CD1c-positive myeloid dendritic cell (primary cell): ENCODE measurements at regions not wholly inside any gene's neighbourhood (a gene's known extent, or its start where the extent isn't known, plus 50 kb on each side); places are given as distances from the start of the nearest gene placed in this dataset.
"Not testable (repeated sequence)": the region's sequence is repeated elsewhere in the genome, so short reads cannot be mapped to it uniquely, and the experiment has no call there.

Experiments used
- DNase-seq: peaks from one replicate; pipeline ENCODE4 v3.0.0-alpha.2; 2016; ENCODE audit errors: extremely low spot score

- DNase-seq, result no peak
These were observed 91.7 kb upstream of the MITF start for GRCh38 chr3:69647511-69648110.

GRCh38 chr3:69647081-69647480 lies 92.2 kb upstream of the MITF start:
- no peak for DNase-seq

DNA sequence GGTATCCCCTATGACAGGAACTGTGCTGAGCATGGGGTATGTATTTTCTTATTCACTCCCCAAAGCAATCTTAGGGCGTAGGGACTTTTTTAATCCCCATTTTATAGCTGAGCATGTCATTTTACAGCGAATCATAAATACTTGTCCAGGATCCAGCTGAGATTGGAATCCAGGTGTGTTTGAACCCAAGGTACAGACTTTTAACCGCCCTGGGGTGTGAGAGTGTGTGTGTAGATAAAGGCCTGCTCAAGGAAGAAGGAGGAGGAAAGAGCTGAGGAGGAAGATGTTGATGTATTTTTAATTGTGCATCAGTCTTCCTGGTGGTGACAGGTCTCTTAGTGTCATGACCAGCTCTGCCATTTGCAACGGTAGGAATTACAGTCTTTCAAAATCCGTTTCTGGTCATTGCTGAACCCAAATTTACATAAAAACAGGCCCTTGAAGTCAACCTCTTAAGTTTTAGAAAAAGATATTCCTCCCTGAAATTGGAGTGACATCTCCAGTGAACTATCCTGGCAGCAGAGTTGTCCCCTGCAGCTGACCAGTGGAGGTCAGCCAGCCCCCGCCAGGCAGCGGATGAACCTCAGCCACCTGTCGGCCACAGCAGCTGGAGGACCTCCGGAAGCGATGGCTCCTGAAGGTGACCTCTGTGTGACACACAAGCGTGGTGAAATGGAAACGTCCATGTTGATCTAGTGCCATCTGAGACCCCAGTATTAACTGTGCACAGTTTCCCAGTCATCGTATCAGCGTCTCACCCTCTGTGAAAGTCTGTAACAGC lies 92.8 kb upstream of the MITF start:
- DNase-seq, result no peak

GRCh38 chr3:69642606-69643005 lies 96.7 kb upstream of the MITF start:
- DNase-seq, result no peak

GRCh38 chr3:69639851-69640250 lies 99.4 kb upstream of the MITF start:
- no peak for DNase-seq

- no peak for DNase-seq
These were observed 110.3 kb upstream of the MITF start for GRCh38 chr3:69628951-69629350.

DNA sequence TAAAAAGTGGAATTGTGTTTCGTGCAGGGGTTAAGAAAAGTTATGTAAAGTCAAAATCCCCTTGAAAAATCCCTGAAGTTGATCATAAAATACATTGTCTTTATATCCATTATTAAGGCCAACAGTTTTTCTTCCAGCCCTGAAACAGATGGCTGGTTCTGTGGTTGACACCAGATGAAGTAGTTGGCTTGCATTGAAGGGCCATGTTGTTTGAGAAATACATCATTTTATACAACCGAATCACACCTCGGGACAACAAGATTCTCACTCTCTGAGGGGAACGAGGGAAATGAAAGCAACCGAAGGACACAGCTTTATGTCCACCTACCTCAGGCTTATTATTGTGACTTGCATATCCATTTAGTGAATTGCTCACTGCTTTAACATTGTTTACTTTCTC lies 126.0 kb upstream of the MITF start:
- DNase-seq, result no peak

DNA sequence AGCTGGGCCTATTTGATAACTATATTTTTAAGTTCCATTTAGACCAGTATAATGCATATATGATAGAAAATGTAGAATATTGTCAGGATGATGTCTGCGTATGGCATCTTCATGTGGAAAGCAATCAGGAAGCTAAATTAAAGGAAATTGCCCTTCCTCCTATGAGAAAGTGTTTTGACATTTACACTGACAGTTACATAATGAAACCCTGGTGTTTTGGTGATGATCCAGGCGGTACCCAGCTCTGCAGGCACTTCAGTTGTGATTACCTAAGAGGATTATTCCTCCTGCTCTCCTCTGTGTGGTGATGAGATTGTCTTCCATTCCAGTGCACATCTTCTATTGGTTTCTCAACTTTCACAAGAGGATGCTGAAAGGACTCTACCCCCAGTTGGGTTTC lies 126.5 kb upstream of the MITF start:
- no peak for DNase-seq

DNA sequence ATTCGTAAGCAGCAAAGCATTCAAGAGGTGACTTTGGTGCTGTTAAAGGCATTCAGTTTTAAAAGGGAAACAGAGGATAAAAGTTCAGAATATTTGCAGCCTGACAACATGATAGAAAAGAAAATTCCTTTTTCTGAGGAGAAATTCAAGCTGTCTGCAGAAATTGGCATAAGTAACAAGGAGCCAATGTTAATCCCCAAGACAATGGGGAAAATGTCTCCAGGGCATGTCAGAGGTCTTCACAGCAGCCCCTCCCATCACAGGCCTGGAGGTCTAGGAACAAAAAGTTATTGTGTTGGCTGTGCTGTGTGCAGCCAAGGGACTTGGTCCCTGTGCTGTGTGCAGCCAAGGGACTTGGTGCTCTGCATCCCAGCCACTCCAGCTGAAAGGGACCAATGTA lies 129.7 kb upstream of the MITF start:
- DNase-seq, result not testable (repeated sequence)

DNA sequence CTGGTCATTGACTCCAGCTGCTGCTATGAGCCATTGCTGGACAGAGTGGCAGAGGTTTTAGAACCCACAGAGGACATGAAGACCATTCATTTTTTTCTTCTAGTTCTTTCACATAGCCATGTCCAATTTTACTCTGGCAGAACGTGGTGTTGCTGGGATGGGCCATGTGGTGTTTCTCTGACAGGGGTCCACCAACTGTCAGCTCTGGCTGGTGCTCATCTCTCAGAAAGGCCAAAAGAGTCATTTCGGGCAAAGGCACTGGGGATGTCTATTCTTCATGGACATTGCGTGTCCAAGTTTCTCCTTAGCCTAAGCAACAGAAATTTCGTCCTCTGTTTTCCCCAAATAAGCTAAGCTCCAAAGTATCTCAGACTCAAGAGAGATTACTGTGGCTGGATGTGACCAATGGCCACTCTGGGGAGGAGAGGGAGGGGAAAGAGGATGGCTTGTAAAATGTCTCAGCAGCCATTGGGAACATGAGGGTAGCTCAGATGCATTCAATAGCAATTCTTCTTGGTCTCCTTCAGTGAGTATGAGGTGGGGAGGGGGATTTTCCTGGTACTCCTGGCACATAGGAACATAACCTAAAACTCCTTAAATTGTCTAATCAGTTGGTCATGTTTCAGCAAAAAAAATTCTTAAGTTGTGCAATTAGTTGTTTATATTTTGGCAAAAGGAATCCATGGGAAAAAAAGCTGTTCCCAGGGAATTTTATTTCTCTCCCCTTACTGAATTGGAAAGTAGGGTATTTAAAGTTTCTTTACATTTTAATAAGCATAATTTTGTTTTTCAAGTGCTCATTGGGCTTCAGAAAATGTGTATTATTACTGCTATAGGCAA lies 131.6 kb upstream of the MITF start:
- DNase-seq, result no peak

DNA sequence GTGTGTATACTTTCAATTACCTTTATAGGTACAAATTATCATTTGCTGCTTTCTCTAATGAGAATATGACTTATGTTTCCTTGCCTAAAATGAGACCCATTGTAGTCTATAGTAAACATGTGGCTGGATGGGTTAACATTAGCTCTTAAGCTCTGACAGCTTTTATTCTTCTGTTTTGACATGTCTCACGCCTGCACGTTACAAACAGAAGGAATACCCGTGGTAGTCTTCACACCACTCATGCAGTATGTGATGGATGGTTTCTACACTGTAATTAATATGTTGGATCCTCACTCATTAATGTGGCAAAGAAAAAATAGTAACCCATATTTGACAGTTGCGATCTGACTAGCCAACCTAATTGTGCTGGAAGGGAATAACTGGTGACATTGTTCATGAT lies 133.4 kb upstream of the MITF start:
- DNase-seq, result no peak

DNA sequence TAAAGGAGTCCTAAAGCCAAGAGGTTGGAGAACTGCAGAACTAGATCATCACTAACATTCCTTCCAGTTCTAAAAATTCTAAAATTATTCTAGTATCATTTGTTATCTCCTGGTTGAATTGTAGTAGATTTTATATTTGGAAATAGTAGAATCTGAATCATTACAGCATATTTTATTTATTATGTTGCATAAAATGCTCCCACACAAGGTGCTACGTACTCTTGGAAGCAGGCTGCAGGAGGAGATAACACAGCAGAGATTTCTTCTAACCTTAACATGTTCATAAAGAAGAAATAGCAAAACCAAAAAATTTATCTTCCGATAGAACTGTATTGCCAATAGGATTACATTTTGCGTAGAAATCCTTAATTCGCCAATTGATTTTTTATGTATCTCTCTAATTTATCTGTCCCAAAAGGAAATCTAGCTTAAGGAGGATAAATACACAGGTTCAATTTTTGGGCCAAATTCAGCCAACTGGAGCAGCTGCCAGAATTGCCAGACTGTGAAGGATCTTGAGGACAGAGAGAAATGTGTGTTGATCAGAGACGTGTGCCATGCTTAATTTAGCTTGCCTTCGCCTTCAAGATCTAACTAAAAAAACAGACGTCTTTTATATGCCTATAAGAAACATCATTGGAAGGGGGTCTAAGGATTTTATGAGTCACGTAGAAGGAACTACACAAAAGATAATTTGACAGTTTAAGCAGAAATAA lies 134.4 kb upstream of the MITF start:
- no peak for DNase-seq

DNA sequence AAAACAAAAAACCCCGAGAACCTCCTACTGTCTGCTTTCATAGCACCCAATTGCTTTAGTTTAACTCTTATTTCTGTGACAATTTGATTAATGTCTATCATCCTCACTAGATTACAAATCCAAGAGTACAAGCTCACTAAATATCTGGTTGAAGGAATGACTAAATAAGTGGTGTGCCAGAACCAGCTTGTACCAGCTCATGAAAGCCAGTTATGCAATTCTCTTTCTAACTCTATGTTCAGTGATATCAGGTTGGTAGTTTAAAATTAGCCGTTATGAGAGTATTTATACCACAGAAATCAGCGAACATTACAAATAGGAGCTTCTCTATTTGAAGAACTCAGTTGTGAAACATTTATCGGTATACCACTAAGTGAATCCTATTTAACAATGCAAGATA lies 137.2 kb upstream of the MITF start:
- DNase-seq, result no peak

- no peak for DNase-seq
These were observed 145.0 kb upstream of the MITF start for GRCh38 chr3:69594286-69594685.

- DNase-seq, result no peak
These were observed 148.0 kb upstream of the MITF start for GRCh38 chr3:69591164-69591736.

- no peak for DNase-seq
These were observed 149.2 kb upstream of the MITF start for GRCh38 chr3:69590111-69590510.

- DNase-seq, result no peak
These were observed 151.1 kb upstream of the MITF start for GRCh38 chr3:69588170-69588569.

- DNase-seq, result no peak
These were observed 153.8 kb upstream of the MITF start for GRCh38 chr3:69585472-69585871.

GRCh38 chr3:69582044-69582443 lies 157.2 kb upstream of the MITF start:
- DNase-seq, result no peak

- DNase-seq, result no peak
These were observed 159.8 kb upstream of the MITF start for GRCh38 chr3:69579306-69580041.

DNA sequence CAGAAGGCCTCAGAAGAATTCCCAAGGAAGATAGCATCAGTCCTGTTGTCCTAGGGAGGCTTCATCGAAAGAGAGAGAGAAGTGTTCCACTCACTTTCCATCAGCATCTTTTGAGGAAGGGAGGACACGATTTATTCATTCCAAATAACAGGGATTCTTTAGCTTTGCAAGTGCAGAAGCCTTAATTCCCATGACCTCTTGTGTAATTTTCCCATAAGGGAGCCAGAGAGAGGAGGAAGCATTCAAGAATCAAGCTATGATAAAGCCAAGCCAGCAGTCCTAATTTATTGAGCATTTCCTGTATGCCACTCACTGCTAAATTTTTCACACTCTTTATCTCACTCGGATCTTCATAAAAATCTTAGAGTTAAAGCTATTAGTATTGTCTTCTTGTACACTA lies 169.7 kb upstream of the MITF start:
- no peak for DNase-seq
